AG10803 (cell line): ENCODE measurements at regions not wholly inside any gene's neighbourhood (a gene's known extent, or its start where the extent isn't known, plus 50 kb on each side); places are given as distances from the start of the nearest gene placed in this dataset.
"Not testable (repeated sequence)": the region's sequence is repeated elsewhere in the genome, so short reads cannot be mapped to it uniquely, and the experiment has no call there.

Experiments used
- DNase-seq: peaks from one replicate; pipeline ENCODE4 v3.0.0; 2010; ENCODE audit warnings: low read depth
- H3K4me3 ChIP-seq: 2 replicates; pipeline ENCODE4 v1.5.1; 2011; ENCODE audit warnings: mild to moderate bottlenecking, low read length, control low read depth
- TF ChIP-seq, protein P1 (sequence below): conservative IDR thresholded peaks from 2 replicates; pipeline ENCODE4 v1.5.1; 2011; ENCODE audit warnings: mild to moderate bottlenecking, low read length, control low read depth, inconsistent platforms

DNA sequence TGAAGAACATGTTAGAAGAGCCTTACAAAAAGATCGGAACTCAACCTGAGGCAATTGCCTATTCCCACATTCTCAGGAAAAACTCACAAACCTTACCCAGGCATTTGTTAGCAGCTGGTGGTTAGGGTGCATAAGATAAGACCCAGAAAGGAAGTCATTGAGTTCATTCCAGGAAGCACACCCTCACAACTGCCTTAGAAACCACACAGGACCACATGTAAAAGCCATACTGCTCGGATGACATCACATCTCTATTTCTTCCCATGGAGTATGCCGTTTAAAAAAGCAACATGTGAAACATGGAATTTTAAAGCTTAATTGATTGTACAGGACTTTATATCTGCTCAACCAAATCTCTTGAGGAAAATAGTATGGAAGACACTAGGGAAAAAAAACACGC lies 411.2 kb downstream of the DAD1 start:
- TF ChIP-seq, protein P1, sequence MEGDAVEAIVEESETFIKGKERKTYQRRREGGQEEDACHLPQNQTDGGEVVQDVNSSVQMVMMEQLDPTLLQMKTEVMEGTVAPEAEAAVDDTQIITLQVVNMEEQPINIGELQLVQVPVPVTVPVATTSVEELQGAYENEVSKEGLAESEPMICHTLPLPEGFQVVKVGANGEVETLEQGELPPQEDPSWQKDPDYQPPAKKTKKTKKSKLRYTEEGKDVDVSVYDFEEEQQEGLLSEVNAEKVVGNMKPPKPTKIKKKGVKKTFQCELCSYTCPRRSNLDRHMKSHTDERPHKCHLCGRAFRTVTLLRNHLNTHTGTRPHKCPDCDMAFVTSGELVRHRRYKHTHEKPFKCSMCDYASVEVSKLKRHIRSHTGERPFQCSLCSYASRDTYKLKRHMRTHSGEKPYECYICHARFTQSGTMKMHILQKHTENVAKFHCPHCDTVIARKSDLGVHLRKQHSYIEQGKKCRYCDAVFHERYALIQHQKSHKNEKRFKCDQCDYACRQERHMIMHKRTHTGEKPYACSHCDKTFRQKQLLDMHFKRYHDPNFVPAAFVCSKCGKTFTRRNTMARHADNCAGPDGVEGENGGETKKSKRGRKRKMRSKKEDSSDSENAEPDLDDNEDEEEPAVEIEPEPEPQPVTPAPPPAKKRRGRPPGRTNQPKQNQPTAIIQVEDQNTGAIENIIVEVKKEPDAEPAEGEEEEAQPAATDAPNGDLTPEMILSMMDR: no peak
- no peak overlapping the region for H3K4me3 ChIP-seq
- DNase-seq: no peak

DNA sequence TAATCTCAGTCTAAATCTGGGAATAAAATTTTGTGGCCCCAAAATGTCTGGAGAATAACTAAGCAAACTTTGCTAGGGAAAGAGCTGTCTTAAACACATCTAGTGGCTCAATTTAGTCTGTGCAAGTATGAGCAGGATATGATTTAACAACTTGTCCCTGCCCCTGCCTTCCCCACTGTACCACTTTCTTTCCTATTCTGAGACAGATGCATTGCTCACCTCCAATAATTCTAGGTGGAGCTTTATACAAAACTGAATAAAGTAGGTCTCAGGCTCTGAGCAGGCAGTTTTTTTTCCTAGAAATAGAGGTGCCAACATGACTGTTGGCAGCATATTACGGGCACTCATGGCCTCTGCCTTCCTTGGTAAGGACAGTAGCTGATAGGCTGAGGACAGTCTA lies 412.1 kb downstream of the DAD1 start:
- no peak for DNase-seq
- H3K4me3 ChIP-seq: no peak overlapping the region
- TF ChIP-seq, protein P1: no peak

DNA sequence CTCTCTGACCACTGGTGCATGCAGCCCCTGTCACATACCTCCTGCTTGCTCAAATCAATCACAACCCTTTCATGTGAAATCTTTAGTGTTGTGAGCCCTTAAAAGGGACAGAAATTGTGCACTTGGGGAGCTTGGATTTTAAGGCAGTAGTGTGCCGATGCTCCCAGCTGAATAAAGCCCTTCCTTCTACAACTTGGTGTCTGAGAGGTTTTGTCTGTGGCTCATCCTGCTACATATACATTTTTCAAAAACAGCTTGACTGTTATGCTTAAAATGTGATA lies 413.8 kb downstream of the DAD1 start:
- not testable (repeated sequence) for H3K4me3 ChIP-seq, DNase-seq

DNA sequence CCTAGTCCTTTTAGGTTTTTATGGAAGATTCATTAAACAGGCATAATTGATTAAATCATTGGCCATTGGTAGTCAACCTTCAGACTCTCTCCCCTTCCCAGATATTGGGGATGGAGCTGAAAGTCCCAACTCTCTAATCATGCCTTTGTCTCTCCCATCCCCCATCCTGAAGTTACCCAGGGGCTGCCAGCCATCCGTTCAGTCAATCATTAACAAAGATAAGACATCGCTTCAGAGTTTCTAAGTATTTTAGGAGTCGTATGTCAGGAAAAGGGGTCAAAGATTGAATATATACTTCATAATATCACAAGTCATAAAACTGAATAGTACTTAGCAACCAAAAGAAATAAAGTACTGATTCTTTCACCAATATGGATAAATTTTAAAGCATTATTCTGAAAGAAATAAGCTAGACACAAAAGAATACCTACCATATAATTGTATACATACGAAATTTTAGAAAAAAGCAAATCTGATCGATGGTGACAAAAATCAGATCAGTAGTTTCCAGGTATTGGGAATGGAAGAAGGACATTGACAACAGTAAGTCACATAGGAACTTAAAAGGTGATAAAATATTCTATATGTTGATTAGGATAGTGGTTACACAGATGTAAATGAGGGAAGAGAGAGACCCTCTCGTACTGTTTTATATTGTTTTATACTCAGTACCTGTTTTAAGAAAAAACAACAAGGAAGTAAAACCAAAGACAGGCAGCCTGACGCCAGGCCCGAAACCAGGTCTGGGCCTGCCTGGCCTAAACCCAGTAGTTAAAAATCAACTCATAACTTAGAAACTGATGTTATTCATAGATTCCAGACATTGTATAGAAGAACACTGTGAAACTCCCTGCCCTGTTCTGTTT lies 414.4 kb downstream of the DAD1 start:
- TF ChIP-seq, protein P1: no peak
- no peak for DNase-seq
- no peak overlapping the region for H3K4me3 ChIP-seq

DNA sequence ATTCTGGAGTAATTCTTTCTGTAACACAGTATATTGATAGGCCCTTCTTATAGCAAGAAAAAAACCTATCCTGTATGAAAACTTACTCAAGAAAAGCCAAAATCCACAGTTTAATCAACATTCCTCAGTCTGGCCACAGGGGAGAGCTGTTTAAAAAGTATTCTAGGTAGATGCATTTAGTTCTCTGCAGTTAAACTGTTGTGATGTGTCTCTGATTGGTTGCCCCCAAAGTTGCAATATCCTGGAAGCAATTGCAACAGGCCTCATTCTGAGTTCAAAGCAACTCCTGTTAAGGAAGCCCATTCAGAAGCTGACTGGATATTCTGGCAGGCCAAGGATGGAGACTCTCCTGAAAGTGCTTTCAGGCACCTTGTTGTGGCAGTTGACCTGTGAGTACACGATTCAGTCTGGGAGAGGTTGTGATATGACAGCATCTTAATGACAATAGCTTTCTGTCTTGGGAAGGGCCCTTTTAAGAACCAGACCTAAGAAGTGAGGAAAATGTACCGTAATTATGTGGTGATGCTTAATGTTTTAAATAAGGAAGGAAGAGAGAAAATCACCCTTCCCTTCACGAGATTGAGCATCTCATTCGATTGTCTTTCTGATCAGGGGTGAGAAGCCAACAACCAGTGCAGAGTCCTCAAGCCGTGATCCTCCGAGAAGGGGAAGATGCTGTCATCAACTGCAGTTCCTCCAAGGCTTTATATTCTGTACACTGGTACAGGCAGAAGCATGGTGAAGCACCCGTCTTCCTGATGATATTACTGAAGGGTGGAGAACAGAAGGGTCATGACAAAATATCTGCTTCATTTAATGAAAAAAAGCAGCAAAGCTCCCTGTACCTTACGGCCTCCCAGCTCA lies 420.7 kb downstream of the DAD1 start:
- H3K4me3 ChIP-seq: no peak overlapping the region
- TF ChIP-seq, protein P1: no peak
- DNase-seq: no peak

DNA sequence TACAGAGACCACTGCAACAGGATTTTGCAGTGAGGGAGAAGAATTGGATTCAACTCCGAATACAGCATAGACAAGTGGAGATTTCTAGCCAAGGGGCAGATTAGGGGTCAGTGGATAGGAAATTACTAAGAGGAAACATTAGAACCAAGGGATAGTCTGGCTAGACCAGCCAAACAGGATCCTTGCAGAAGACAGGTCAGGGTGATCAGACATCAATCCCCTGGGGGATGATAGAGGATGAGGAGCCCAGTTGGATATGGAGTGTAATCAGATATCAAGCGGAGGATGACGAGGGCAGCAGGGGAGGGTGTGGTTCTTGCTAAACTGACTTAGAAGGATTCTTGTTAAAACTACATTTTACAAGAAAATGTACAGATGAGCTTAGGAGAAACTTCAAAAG lies 424.4 kb downstream of the DAD1 start:
- TF ChIP-seq, protein P1: no peak
- H3K4me3 ChIP-seq: no peak overlapping the region
- DNase-seq: no peak

DNA sequence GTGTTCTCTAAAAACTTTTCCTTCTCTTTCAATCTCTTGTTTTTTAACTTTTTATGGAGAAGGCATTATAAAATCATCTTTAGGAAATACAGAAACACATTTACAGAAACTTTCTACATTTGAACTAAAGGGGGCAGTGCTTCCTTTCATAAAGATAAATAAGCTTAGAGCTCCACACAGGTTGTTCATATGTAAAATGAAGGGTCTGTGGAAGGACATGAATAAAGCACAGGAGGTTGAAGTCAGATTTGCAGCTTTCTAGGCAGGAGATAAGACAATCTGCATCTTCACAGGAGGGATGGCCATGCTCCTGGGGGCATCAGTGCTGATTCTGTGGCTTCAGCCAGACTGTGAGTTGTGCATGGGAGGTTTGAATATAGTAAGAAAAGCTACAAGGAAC lies 426.0 kb downstream of the DAD1 start:
- TF ChIP-seq, protein P1: no peak
- no peak for DNase-seq
- no peak overlapping the region for H3K4me3 ChIP-seq
